ENCODE measurements at regions not wholly inside any gene's neighbourhood (a gene's known extent, or its start where the extent isn't known, plus 50 kb on each side); places are given as distances from the start of the nearest gene placed in this dataset.

GRCh38 chr11:129266536-129266935 lies 74.4 kb upstream of the ARHGAP32 start:
- DNase-seq (ENCODE audit: low read depth): no peak

GRCh38 chr11:129265125-129265788 lies 73.1 kb upstream of the ARHGAP32 start:
- DNase-seq (ENCODE audit: low read depth): peak; percentile 76

- no peak for DNase-seq (ENCODE audit: low read depth)
Measured at GRCh38 chr11:129264114-129264513, 72.0 kb upstream of the ARHGAP32 start.

GRCh38 chr11:129260750-129261149 lies 68.6 kb upstream of the ARHGAP32 start:
- DNase-seq (ENCODE audit: low read depth): peak; percentile 52

- DNase-seq (ENCODE audit: low read depth): no peak
Measured at GRCh38 chr11:129259931-129260348, 67.8 kb upstream of the ARHGAP32 start.

GRCh38 chr11:129258205-129258604 lies 66.1 kb upstream of the ARHGAP32 start:
- no peak for DNase-seq (ENCODE audit: low read depth)

GRCh38 chr11:129257512-129257911 lies 65.4 kb upstream of the ARHGAP32 start:
- DNase-seq (ENCODE audit: low read depth): no peak

- no peak for DNase-seq (ENCODE audit: low read depth)
Measured at GRCh38 chr11:129252621-129253020, 60.5 kb upstream of the ARHGAP32 start.

GRCh38 chr11:129251067-129251466 lies 58.9 kb upstream of the ARHGAP32 start:
- peak; percentile 24 for DNase-seq (ENCODE audit: low read depth)

GRCh38 chr11:129249923-129250322 lies 57.8 kb upstream of the ARHGAP32 start:
- peak; percentile 35 for DNase-seq (ENCODE audit: low read depth)

- DNase-seq (ENCODE audit: low read depth): peak; percentile 93
Measured at GRCh38 chr11:129249351-129249750, 57.2 kb upstream of the ARHGAP32 start.

GRCh38 chr11:129248618-129249017 lies 56.5 kb upstream of the ARHGAP32 start:
- peak; percentile 64 for DNase-seq (ENCODE audit: low read depth)

GRCh38 chr11:129247135-129247534 lies 55.0 kb upstream of the ARHGAP32 start:
- peak; percentile 79 for DNase-seq (ENCODE audit: low read depth)

GRCh38 chr11:129242855-129243254 lies 50.7 kb upstream of the ARHGAP32 start:
- no peak for DNase-seq (ENCODE audit: low read depth)

Measured in amniotic epithelial cell (primary cell).